Suprapubic skin (tissue), 4 donors: ENCODE measurements at regions not wholly inside any gene's neighbourhood (a gene's known extent, or its start where the extent isn't known, plus 50 kb on each side); places are given as distances from the start of the nearest gene placed in this dataset.

Source experiments
- EP300 ChIP-seq: sonication (generic); formaldehyde crosslinking; IDR thresholded peaks from one replicate; pipeline ENCODE4 v1.6.1; 2017; ENCODE audit warnings: antibody characterized with exemption
- POLR2A ChIP-seq, 2 donors: fragments of 450-650 bp; IDR thresholded peaks; one replicate each; pipeline ENCODE4 v1.6.1; 2017; ENCODE audit warnings: antibody characterized with exemption in 2 of 2, mild to moderate bottlenecking in 2 of 2, moderate library complexity in 2 of 2
- POLR2AphosphoS5 ChIP-seq, 3 donors: sonication (generic); formaldehyde crosslinking; IDR thresholded peaks; one replicate each; pipeline ENCODE4 v1.6.1; 2017; ENCODE audit warnings: antibody characterized with exemption in 3 of 3
- TF ChIP-seq, protein P1 (sequence below), 2 donors: fragments of 200-600 bp in 1 of 2; fragments of 450-650 bp in 1 of 2; sonication (generic) in 1 of 2; IDR thresholded peaks; one replicate each; pipeline ENCODE4 v1.5.1; 2016 to 2019; ENCODE audit warnings: antibody characterized with exemption in 2 of 2, mild to moderate bottlenecking in 1 of 2, moderate library complexity in 1 of 2

DNA sequence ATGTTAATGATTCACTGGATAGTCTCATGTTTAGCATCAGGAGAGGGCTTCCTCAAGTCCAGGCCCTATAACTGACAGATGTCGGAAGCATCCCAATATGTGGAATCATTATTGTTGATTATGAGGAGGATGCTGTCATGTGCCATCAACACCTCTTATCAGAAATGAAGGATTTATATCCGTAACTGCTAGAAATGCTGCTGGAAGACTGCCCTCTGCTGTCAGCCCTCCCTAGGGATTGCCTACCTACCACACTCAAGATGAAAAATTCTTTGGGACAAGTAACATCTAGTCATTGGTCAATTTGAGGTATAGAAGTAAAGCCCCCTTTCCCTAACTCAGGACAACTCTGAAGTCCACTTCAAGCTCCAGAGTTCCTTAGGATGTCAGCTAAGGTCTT, 1166.5 kb upstream of the NXPH2 start:
- TF ChIP-seq, protein P1, sequence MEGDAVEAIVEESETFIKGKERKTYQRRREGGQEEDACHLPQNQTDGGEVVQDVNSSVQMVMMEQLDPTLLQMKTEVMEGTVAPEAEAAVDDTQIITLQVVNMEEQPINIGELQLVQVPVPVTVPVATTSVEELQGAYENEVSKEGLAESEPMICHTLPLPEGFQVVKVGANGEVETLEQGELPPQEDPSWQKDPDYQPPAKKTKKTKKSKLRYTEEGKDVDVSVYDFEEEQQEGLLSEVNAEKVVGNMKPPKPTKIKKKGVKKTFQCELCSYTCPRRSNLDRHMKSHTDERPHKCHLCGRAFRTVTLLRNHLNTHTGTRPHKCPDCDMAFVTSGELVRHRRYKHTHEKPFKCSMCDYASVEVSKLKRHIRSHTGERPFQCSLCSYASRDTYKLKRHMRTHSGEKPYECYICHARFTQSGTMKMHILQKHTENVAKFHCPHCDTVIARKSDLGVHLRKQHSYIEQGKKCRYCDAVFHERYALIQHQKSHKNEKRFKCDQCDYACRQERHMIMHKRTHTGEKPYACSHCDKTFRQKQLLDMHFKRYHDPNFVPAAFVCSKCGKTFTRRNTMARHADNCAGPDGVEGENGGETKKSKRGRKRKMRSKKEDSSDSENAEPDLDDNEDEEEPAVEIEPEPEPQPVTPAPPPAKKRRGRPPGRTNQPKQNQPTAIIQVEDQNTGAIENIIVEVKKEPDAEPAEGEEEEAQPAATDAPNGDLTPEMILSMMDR (IDR thresholded peaks at IDR 0.05) = no peak
- TF ChIP-seq POLR2A (IDR thresholded peaks at IDR 0.05) (no peak), EP300 (no peak), POLR2AphosphoS5 (IDR thresholded peaks at IDR 0.05) (no peak)
